HS-5 (cell line): ENCODE measurements at regions not wholly inside any gene's neighbourhood (a gene's known extent, or its start where the extent isn't known, plus 50 kb on each side); places are given as distances from the start of the nearest gene placed in this dataset.
"Not testable (repeated sequence)": the region's sequence is repeated elsewhere in the genome, so short reads cannot be mapped to it uniquely, and the experiment has no call there.

Source experiments
- DNase-seq: peaks from one replicate; pipeline ENCODE4 v3.0.0-alpha.2; 2012; ENCODE audit warnings: low read depth

DNA sequence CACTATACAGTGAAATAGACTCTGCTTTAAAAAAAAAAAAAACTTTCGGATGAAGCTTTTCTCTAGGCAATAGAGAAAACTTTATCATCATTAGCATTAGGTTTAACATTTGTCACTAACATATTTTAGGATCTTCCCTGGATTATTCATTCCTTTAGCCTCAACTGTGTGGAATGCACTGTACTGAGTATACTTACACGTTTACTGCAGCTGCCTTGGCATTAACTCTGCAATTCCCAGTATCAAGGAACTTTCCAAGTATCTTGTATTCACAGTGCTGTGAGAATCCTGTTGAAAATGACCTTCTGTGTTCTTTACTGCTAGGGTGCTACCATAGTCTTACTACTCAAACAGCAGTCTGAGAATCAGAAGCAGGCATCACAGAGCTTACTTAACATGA, 328.2 kb upstream of the COL3A1 start:
- no peak for DNase-seq

DNA sequence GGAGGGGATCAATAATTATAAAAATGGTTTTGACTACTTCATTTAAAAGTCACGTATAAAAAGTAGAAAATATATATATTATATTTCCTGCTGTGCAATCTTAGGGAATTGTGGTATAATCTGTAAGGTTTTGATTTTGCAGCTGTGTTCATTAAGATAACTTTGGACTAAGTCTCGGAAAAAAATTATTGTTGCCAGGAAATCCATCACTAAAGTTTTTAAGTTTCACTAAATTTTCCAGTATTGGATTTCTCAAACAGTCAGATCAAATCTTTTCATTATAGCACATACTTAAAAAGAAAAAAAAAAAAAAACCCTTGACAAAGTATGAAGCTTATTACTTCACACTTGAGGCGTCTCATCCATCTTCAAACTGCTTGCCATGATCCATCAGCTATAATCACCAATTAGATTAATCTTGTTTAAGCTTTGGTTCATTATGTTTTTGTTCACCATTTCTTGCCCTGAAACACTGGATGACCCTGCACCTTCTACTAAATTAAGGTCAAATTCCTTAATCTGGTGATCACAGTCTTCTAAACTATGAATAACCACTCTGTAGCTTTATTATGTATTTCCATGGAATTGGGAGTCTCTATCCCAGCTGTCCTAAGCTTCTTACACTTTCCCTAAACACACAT, 326.6 kb upstream of the COL3A1 start:
- DNase-seq: no peak

DNA sequence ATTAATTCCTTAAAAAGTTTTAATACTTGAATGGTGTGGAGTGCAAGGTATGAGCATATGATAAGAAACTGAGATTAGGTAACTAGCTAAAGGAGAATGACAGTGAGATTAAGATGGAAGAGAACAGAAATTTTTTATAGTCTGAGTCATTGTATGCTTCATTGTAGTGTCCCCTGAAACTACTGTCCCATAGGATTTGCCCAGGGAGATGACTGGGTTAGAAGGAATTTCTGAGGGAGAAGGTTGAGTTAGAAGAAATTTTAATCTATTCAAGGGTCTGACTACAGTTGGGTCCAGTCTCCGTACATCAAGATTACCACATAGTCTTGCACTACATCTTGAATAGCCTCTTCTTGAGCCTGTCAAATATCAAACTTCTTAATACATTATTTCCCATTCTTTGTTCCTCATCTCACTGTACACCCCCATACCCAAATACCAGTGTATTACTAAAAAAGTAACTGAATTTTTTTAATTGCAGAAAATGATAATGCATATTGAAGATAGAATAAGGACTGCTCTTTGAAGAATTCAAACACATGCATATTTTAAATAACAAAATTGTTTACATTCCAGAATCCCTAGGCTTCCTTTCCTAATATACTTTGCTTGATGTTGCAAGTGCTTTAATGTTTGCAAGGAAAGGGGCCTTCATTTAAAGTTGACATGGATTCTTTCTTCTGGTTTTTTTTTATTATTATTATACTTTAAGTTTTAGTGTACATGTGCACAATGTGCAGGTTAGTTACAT, 314.3 kb upstream of the COL3A1 start:
- DNase-seq: peak; percentile 80

DNA sequence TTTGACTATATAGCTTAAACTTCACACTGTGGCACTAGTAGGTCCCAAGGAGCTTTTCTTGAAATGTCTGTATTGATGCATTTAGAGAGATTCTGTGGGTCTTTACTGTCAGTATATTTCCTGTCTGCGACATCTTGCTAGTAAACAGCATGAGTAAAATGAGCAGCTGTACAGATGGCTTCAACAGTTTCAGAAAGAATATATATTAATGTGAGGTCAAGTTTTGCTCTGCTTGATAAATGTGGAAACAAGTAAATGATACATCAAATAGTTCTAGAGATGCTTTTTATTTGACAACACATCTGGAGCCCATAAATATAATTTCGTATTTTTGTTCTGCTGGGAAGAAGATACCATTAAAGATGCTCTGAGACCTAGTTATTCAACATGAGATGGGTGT, 310.9 kb upstream of the COL3A1 start:
- DNase-seq: no peak

DNA sequence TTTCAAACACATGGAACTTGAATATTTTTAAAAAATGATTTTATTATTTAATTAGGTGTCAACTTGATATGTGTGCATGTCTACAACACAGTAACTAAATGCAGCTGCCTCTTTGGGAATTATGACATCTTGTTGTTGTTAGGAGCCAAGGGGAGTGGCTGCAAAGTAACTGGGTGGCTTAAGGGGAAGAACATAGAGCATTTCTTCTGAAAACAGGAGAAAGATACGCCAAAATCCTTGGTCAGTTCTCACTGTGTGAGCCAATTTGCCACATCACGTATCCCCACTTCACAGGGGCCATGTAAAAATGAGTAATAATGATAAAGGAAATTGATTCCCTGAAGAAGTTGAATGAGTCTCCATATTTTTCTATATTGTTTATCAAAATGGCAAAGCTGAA, 309.8 kb upstream of the COL3A1 start:
- no peak for DNase-seq

DNA sequence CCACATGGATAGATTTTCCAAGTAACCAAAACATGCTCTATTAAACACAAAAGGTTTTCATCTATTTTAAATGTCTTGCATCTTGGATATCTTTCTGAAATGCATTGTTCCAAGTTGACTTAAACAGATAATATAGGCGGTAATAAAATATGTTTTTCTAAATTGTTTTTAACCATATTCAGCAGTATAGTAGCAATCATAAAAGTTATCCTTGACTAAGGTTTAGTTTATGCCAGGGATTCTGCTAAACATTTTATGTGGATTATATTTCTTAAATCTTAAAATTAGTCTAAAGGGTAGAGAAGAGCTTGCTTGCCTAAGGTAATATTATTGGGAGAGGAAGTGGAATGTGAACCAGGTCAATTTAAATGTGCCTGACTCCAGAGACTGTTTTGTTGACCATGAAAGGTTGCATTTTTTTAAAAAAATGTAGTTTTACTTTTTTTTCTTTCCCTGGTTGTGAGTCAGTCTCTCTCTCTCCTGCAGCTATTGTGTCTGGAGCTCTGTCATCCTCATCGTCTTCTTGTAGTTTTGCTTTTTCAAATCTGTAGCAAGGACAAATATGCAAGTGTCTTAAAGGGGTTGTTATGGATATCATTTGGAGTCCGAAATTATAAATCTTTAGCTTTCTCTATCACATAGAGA, 309.1 kb upstream of the COL3A1 start:
- no peak for DNase-seq

DNA sequence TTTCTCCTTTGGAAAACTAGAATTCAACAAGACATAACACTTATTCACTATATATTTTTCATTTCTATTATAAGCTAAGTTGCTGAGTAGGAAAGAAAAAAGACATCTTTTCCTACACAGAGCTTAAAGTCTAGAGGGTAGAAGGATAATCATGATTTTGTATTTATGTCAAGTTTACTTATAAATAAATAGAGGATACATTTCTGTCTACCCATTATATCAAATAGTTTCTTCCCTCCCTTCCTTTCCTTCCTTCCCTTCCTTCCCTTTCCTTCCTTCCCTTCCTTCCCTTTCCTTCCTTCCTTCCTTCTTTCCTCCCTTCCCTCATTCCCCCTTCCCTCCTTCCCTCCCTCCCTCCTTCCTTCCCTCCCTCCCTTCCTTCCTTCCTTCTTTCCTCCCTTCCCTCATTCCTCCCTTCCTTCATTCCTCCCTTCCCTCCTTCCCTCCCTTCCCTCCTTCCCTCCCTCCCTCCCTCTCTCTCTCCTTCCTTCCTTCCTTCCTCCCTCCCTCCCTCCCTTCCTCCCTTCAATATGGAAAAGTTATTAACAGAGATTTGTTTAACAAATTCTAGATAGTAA, 308.4 kb upstream of the COL3A1 start:
- no peak for DNase-seq

DNA sequence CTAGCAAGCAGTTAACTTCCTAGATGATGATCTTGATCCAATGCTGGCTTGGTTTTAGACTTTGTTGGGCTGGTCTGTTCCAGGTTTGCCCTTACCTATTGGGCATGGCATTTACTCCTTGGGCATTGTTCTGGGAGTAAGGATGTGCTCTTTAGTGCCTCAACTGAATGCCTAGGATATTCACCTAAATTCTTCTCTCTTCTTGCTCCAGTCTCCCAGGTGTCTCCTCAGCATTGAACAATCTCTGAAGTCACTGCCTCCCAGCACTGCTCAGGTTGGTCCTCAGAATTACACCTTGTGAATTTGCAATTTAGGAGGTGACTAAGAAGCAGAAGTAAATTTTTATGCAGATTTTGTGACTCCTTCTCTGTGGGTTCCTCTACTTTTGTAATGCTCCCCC, 307.7 kb upstream of the COL3A1 start:
- no peak for DNase-seq

DNA sequence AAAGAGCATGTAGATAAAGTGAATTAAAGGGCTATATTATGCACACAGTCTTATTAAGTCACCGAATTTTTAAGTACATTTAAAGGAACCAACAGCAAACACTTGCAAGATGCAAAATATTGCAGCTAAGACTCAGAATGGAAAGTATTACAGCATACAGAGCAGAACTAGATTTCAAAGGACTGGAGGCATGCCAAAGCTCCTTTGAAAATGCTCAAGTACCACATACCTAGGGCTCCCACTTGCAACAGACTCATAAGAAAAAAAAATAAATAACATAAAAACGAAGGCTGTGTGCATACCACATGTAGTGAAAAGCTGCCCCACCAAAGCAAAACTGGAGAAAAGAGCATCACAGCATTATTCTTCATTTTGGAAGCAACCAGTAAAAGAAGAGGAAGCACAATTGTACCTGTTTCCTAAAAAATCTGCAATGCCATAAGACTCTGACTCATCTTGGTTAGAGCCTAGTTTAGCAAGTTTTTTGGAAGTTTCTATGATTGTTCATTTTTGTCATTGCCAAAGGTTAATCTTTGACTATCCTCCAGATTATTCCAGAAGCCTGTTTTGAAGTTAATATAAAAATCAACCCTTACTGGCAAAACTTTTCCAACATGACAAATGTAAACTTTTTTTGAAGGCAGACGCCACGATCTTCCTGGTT, 306.0 kb upstream of the COL3A1 start:
- no peak for DNase-seq

DNA sequence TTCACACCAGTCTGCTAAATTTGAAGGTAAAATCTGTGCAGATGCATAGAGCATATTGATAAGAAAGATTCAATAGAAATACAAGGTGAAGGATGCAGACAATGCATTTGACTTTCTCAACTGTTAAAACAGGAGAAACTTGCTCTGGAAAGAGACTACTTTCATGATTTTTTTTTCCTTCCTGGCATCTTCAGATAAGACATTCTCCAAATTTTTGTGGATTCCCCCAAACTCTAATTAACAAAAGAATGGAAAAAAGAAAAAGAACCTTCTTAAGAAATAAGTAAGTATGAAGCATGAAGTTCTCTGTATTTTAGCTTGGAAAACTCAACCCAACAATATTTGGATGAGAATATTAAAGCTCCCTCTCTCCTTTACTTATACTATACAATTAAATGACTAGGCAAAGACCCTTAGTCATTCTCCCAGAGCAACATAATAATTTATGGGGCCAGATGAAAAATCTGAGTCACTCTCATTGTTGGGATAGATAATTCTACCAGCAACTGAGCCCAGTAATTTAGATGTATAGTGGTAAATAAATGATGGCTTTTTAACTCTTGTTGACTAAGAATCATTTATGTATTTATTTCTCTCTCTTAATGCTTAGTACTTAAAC, 298.7 kb upstream of the COL3A1 start:
- no peak for DNase-seq

DNA sequence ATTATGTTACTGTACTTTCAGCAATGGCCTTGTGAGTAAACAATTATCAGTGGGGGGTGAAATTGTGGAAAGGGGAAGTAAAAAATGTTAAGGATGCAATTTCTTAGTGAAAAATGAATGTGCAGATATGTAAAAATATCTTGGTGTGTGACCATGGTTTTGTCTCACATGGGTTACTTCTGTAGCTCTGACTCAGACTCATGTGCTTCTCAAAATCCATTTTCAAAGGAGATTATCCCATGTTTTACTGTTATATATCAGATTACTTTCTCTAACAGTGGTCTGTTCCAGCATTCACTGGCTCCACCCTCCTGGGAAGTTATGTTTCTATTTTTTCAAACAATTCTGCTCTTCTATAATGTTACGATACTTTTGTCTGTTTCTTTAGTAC, 298.2 kb upstream of the COL3A1 start:
- DNase-seq: no peak

DNA sequence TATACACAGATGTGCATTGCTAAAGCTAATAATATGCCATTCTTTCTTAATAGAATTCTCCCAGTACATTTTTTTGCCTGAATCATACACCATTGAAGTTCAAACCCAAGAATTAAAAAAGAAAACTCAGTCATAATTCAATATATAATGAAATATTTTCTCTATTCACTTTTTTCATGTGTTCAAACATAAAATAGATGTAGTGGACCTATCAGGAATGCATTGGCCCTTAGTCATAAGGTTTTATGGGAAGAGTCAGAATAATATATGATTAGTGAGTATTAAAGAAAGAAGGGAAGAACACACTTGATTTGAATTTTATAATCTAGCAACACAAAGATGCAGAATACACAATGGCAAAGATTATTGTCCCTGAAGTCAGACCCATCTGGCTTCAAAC, 297.0 kb upstream of the COL3A1 start:
- no peak for DNase-seq

DNA sequence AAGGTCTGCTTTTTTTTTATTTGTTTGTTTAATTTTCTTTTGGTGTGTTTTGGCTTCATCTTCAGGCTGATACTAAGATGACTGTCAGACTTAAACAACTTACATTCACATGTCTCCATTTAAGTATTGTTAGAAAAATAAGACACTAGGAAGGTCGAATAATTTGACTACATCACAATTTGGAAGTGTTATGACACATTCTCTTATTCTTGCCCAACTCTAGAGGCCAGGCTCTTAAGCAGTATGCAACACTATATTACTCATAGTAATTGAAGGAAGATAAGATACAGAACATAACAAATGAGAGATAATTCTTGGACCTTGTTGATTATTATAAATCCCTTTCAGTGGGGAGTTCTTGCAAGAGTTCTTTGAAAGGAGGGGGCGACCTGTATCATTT, 295.3 kb upstream of the COL3A1 start:
- no peak for DNase-seq

DNA sequence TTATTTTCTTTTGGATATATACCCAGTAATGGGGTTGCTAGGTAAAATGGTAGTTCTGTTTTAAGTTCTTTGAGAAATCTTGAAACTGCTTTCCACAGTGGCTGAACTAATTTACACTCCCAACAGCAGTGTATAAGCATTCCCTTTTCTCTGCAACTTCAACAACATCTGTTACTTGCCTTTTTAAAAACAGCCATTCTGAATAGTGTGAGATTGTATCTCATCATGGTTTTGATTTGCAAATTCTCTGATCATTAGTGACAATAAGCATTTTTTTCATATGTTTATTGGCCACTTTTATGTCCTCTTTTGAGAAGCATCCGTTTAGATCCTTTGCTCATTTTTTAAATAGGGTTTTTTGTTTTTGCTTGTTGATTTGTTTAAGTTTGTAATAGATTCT, 291.3 kb upstream of the COL3A1 start:
- no peak for DNase-seq

DNA sequence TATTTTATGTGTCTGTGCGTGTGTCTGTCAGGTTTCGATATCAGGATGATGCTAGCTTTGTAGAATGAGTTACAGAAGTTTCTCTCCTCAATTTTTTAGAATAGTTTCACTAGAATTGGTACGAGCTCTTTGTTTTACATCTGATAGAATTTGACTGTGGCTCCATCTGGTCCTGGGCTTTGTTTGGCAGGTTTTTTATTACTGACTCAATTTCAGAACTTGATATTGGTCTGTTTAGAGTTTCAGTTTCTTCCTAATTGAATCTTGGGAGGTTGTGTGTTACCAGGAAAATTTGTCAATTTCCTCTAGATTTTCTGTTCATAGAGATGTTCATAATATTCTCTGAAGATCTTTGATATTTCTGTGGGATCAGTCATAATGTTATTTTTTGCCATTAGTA, 289.4 kb upstream of the COL3A1 start:
- DNase-seq: no peak

DNA sequence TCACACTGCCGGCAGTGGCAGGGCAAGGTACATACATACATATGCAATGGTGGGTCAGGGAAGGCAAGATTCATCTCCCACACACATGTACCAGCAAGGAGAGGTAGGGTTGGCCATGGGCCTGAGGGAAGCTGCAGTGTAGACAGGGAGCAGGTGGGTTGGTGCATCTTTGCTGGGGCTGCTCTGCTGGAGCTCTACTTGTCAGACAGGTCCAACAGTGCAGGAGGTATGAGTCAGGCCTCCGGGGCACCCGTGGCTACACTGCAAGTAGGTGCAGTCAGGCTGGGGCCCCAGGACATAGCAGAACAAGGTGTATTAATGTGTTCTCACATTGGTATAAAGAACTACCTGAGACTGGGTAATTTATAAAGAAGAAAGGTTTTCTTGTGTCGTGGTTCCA, 281.1 kb upstream of the COL3A1 start:
- no peak for DNase-seq

DNA sequence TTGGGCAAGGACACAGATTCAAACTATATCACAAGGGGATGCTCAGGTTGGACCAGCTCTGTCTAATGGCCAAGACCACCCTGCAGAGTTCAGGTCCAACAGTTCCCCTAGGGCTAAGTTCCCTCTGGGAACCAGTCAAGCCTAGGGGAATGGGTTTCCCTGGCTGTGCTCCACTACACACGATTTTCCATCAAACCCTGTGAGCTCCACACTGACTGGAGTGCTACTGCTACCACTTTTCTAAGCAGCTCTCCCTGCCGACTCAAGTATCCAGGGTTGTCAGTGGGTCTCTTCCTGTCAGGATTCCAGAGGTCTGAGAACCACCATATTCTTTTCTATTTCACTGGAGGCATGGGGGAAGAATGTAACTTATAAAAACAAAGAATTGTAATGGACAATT, 280.4 kb upstream of the COL3A1 start:
- DNase-seq: no peak

DNA sequence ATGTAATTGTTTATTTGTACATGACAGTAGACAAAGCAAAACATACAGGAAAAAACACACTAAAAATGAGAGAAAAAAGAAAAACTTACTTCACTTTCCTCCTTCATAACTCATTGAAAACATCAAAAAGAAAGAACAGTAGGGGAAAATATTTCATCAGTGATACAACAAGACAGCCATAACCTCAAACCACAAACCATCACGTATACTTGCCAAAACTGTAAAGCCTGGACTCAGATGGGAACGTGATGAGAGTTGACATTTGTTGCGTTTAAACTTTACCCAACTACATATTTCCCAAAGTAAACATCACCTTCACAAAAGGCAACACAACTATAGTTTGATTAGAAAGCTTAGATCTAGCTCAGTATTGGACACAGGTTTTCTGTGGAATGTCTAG, 278.2 kb upstream of the COL3A1 start:
- peak; percentile 56 for DNase-seq

DNA sequence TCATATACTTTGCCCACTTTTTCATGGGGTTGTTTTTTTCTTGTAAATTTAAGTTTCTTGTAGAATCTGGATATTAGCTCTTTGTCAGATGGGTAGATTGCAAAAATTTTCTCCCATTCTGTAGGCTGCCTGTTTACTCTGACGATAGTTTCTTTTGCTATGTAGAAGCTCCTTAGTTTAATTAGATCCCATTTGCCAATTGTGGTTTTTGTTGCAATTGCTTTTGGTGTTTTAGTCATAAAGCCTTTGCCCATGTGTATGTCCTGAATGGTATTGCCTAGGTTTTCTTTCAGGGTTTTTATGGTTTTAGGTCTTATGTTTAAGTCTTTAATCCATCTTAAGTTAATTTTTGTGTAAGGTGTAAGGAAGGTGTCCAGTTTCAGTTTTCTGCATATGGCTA, 276.0 kb upstream of the COL3A1 start:
- not testable (repeated sequence) for DNase-seq

DNA sequence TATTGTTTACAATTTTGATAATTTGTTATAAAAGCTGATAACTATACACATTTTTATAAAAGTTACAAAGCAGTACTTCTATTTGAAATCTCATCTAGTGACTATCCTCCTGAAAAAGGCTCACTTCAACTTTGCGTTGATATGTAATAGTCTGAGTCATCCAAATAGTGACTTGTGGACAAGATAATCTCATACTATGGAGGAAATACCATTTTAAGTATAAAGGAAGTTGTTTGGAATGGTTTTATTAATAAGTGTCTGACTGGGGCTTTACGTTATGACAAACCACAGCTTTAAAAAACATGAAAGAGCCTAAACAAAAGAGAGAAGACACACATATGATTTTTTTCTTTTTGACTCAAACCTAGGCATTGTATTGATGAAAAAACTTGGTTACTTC, 272.3 kb upstream of the COL3A1 start:
- peak; percentile 43 for DNase-seq

DNA sequence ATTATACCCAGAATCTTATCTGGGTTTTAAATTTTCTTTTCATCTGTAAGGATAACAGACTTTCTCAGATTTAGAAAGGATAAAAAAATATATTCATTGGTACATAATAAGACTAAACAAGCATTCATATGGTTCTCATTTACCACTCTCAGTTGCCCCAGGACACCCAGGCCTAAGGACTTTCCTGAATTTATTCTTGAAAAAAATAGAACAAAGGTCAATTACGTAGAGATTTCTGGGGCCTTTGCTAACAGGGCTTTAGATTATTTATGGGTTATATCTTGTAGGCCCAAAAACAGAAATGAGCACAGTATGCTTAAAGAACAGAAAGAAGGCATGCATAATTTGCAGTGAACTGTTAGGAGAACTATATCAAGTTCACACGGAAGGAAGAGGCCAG, 269.0 kb upstream of the COL3A1 start:
- no peak for DNase-seq

DNA sequence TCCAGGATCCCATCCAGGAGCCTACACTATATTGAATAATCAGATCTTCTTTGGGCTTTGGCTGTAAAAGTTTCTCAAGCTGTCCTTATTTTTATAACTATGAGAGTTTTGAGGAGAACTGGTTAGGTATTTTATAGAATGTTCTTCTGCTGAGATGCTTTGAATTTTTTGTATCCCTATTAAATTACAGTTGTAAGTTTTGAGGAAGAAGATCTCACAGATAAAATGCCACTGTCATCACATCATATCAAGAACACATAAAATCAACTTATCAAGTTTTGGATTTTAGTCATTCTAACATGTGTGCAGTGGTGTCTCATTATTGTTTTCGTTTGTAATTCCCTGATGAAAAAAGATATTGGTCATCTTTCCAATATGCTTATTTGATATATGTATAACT, 260.2 kb upstream of the COL3A1 start:
- DNase-seq: no peak
